ENCODE measurements at regions not wholly inside any gene's neighbourhood (a gene's known extent, or its start where the extent isn't known, plus 50 kb on each side); places are given as distances from the start of the nearest gene placed in this dataset.

GRCh38 chr10:106520698-106521097, 643.8 kb downstream of the SORCS1 start:
- DNase-seq = no peak

- no peak for DNase-seq
These were observed 645.0 kb downstream of the SORCS1 start for GRCh38 chr10:106519376-106520030.

- no peak for DNase-seq
These were observed 649.2 kb downstream of the SORCS1 start for GRCh38 chr10:106515206-106515790.

- DNase-seq = no peak
These were observed 651.1 kb downstream of the SORCS1 start for GRCh38 chr10:106513352-106513771.

- DNase-seq = no peak
These were observed 652.6 kb downstream of the SORCS1 start for GRCh38 chr10:106511917-106512316.

GRCh38 chr10:106508950-106509349, 655.6 kb downstream of the SORCS1 start:
- DNase-seq = no peak

- no peak for DNase-seq
These were observed 657.8 kb downstream of the SORCS1 start for GRCh38 chr10:106506526-106507283.

- no peak for DNase-seq
These were observed 660.0 kb downstream of the SORCS1 start for GRCh38 chr10:106504536-106504935.

- no peak for DNase-seq
These were observed 661.9 kb downstream of the SORCS1 start for GRCh38 chr10:106502641-106503040.

- no peak for DNase-seq
These were observed 663.5 kb downstream of the SORCS1 start for GRCh38 chr10:106500925-106501525.

- no peak for DNase-seq
These were observed 664.2 kb downstream of the SORCS1 start for GRCh38 chr10:106500041-106500924.

GRCh38 chr10:106499448-106499847, 665.1 kb downstream of the SORCS1 start:
- DNase-seq = no peak

GRCh38 chr10:106498675-106499074, 665.8 kb downstream of the SORCS1 start:
- DNase-seq = no peak

- no peak for DNase-seq
These were observed 668.6 kb downstream of the SORCS1 start for GRCh38 chr10:106495931-106496330.

GRCh38 chr10:106493751-106494150, 670.8 kb downstream of the SORCS1 start:
- no peak for DNase-seq

- no peak for DNase-seq
These were observed 671.3 kb downstream of the SORCS1 start for GRCh38 chr10:106493226-106493625.

- DNase-seq = no peak
These were observed 676.8 kb downstream of the SORCS1 start for GRCh38 chr10:106487726-106488125.

GRCh38 chr10:106481598-106482275, 682.8 kb downstream of the SORCS1 start:
- no peak for DNase-seq

- DNase-seq = no peak
These were observed 684.9 kb downstream of the SORCS1 start for GRCh38 chr10:106479636-106480035.

GRCh38 chr10:106474876-106475275, 689.6 kb downstream of the SORCS1 start:
- no peak for DNase-seq

GRCh38 chr10:106473129-106473685, 691.3 kb downstream of the SORCS1 start:
- DNase-seq = no peak

GRCh38 chr10:106467506-106467905, 697.0 kb downstream of the SORCS1 start:
- DNase-seq = no peak

All from NCI-H526 (cell line).